DOHH2 (cell line): ENCODE measurements at regions not wholly inside any gene's neighbourhood (a gene's known extent, or its start where the extent isn't known, plus 50 kb on each side); places are given as distances from the start of the nearest gene placed in this dataset.

ENCODE experiments used
- CTCF ChIP-seq: fragments of 200-600 bp; sonication (generic); IDR thresholded peaks from one replicate; pipeline ENCODE4 v1.5.1; 2014; ENCODE audit warnings: antibody characterized with exemption, mild to moderate bottlenecking, low read depth, low read length; ENCODE audit not compliant: poor library complexity, severe bottlenecking
- EZH2phosphoT487 ChIP-seq: fragments of 200-600 bp; sonication (generic); IDR thresholded peaks from 2 replicates; pipeline ENCODE4 v1.6.1; 2017; ENCODE audit warnings: borderline replicate concordance, mild to moderate bottlenecking, antibody characterized with exemption, low read length, moderate library complexity, mixed read lengths

GRCh38 chr12:39033782-39034181, 128.4 kb upstream of the CPNE8 start:
- no peak for TF ChIP-seq EZH2phosphoT487
- no peak for TF ChIP-seq CTCF
